ENCODE measurements at regions not wholly inside any gene's neighbourhood (a gene's known extent, or its start where the extent isn't known, plus 50 kb on each side); places are given as distances from the start of the nearest gene placed in this dataset.

- no peak overlapping the region for H3K4me3 ChIP-seq (ENCODE audit: insufficient read depth, low read depth, low read length)
- H3K27me3 ChIP-seq (ENCODE audit: control insufficient read depth, insufficient read depth, low read length, poor library complexity, severe bottlenecking) = no peaks in the 10 kb centered on the region
- H3K4me1 ChIP-seq (ENCODE audit: control insufficient read depth, insufficient read depth, low read length) = no peaks in the 10 kb centered on the region
- no peaks in the 10 kb centered on the region for H3K9me3 ChIP-seq (ENCODE audit: control insufficient read depth, low read length)
- no peaks in the 10 kb centered on the region for H3K36me3 ChIP-seq (ENCODE audit: control insufficient read depth, insufficient read depth, low read length)
- H3K27ac ChIP-seq (ENCODE audit: insufficient read depth, low read depth, low read length, poor library complexity, severe bottlenecking) = no peak overlapping the region
Observed at GRCh38 chr4:164446516-164446915, 307.4 kb upstream of the SMIM31 start.

GRCh38 chr4:164461901-164462300, 292.0 kb upstream of the SMIM31 start:
- Histone ChIP-seq H3K36me3 (ENCODE audit: control insufficient read depth, insufficient read depth, low read length) (no peaks in the 10 kb centered on the region), H3K27me3 (ENCODE audit: control insufficient read depth, insufficient read depth, low read length, poor library complexity, severe bottlenecking) (no peaks in the 10 kb centered on the region), H3K4me3 (ENCODE audit: insufficient read depth, low read depth, low read length) (no peak overlapping the region), H3K27ac (ENCODE audit: insufficient read depth, low read depth, low read length, poor library complexity, severe bottlenecking) (no peak overlapping the region), H3K4me1 (ENCODE audit: control insufficient read depth, insufficient read depth, low read length) (no peaks in the 10 kb centered on the region), H3K9me3 (ENCODE audit: control insufficient read depth, low read length) (no peaks in the 10 kb centered on the region)
- WGBS, 2 experiments = 83 to 88% methylated on average over 1 to 2 of the region's 2 CpGs

- Histone ChIP-seq H3K4me3 (ENCODE audit: insufficient read depth, low read depth, low read length) (no peak overlapping the region), H3K27ac (ENCODE audit: insufficient read depth, low read depth, low read length, poor library complexity, severe bottlenecking) (no peak overlapping the region), H3K36me3 (ENCODE audit: control insufficient read depth, insufficient read depth, low read length) (no peaks in the 10 kb centered on the region), H3K4me1 (ENCODE audit: control insufficient read depth, insufficient read depth, low read length) (no peaks in the 10 kb centered on the region), H3K9me3 (ENCODE audit: control insufficient read depth, low read length) (no peaks in the 10 kb centered on the region), H3K27me3 (ENCODE audit: control insufficient read depth, insufficient read depth, low read length, poor library complexity, severe bottlenecking) (no peaks in the 10 kb centered on the region)
Observed at GRCh38 chr4:164462471-164462870, 291.5 kb upstream of the SMIM31 start.

- no peak overlapping the region for H3K4me3 ChIP-seq (ENCODE audit: insufficient read depth, low read depth, low read length)
- H3K27me3 ChIP-seq (ENCODE audit: control insufficient read depth, insufficient read depth, low read length, poor library complexity, severe bottlenecking) = no peaks in the 10 kb centered on the region
- WGBS, 2 experiments = 75% methylated on average over 1 of the region's 1 CpG; no CpG with 5 or more reads in 1 of the 2 experiments
- no peaks in the 10 kb centered on the region for H3K36me3 ChIP-seq (ENCODE audit: control insufficient read depth, insufficient read depth, low read length)
- no peaks in the 10 kb centered on the region for H3K4me1 ChIP-seq (ENCODE audit: control insufficient read depth, insufficient read depth, low read length)
- H3K9me3 ChIP-seq (ENCODE audit: control insufficient read depth, low read length) = no peaks in the 10 kb centered on the region
- no peak overlapping the region for H3K27ac ChIP-seq (ENCODE audit: insufficient read depth, low read depth, low read length, poor library complexity, severe bottlenecking)
Observed at GRCh38 chr4:164464313-164464712, 289.6 kb upstream of the SMIM31 start.

- H3K4me1 ChIP-seq (ENCODE audit: control insufficient read depth, insufficient read depth, low read length) = no peaks in the 10 kb centered on the region
- 92 to 100% methylated on average over 2 to 3 of the region's 3 CpGs for WGBS, 2 experiments
- H3K27me3 ChIP-seq (ENCODE audit: control insufficient read depth, insufficient read depth, low read length, poor library complexity, severe bottlenecking) = no peaks in the 10 kb centered on the region
- no peak overlapping the region for H3K4me3 ChIP-seq (ENCODE audit: insufficient read depth, low read depth, low read length)
- no peak overlapping the region for H3K27ac ChIP-seq (ENCODE audit: insufficient read depth, low read depth, low read length, poor library complexity, severe bottlenecking)
- no peaks in the 10 kb centered on the region for H3K9me3 ChIP-seq (ENCODE audit: control insufficient read depth, low read length)
- no peaks in the 10 kb centered on the region for H3K36me3 ChIP-seq (ENCODE audit: control insufficient read depth, insufficient read depth, low read length)
Observed at GRCh38 chr4:164467493-164467892, 286.4 kb upstream of the SMIM31 start.

- 92 to 93% methylated on average over 4 of the region's 4 CpGs for WGBS, 2 experiments
- no peaks in the 10 kb centered on the region for H3K4me1 ChIP-seq (ENCODE audit: control insufficient read depth, insufficient read depth, low read length)
- no peaks in the 10 kb centered on the region for H3K36me3 ChIP-seq (ENCODE audit: control insufficient read depth, insufficient read depth, low read length)
- no peaks in the 10 kb centered on the region for H3K27me3 ChIP-seq (ENCODE audit: control insufficient read depth, insufficient read depth, low read length, poor library complexity, severe bottlenecking)
- H3K9me3 ChIP-seq (ENCODE audit: control insufficient read depth, low read length) = no peaks in the 10 kb centered on the region
- no peak overlapping the region for H3K27ac ChIP-seq (ENCODE audit: insufficient read depth, low read depth, low read length, poor library complexity, severe bottlenecking)
- no peak overlapping the region for H3K4me3 ChIP-seq (ENCODE audit: insufficient read depth, low read depth, low read length)
Observed at GRCh38 chr4:164481306-164482091, 272.4 kb upstream of the SMIM31 start.

GRCh38 chr4:164482092-164482404, 271.9 kb upstream of the SMIM31 start:
- Histone ChIP-seq H3K4me3 (ENCODE audit: insufficient read depth, low read depth, low read length) (no peak overlapping the region), H3K9me3 (ENCODE audit: control insufficient read depth, low read length) (no peaks in the 10 kb centered on the region), H3K4me1 (ENCODE audit: control insufficient read depth, insufficient read depth, low read length) (no peaks in the 10 kb centered on the region), H3K36me3 (ENCODE audit: control insufficient read depth, insufficient read depth, low read length) (no peaks in the 10 kb centered on the region), H3K27me3 (ENCODE audit: control insufficient read depth, insufficient read depth, low read length, poor library complexity, severe bottlenecking) (no peaks in the 10 kb centered on the region), H3K27ac (ENCODE audit: insufficient read depth, low read depth, low read length, poor library complexity, severe bottlenecking) (no peak overlapping the region)
- 73 to 81% methylated on average over 4 of the region's 4 CpGs for WGBS, 2 experiments

GRCh38 chr4:164482758-164483157, 271.2 kb upstream of the SMIM31 start:
- no peaks in the 10 kb centered on the region for H3K9me3 ChIP-seq (ENCODE audit: control insufficient read depth, low read length)
- H3K4me1 ChIP-seq (ENCODE audit: control insufficient read depth, insufficient read depth, low read length) = no peaks in the 10 kb centered on the region
- no peaks in the 10 kb centered on the region for H3K27me3 ChIP-seq (ENCODE audit: control insufficient read depth, insufficient read depth, low read length, poor library complexity, severe bottlenecking)
- H3K4me3 ChIP-seq (ENCODE audit: insufficient read depth, low read depth, low read length) = no peak overlapping the region
- H3K27ac ChIP-seq (ENCODE audit: insufficient read depth, low read depth, low read length, poor library complexity, severe bottlenecking) = no peak overlapping the region
- no peaks in the 10 kb centered on the region for H3K36me3 ChIP-seq (ENCODE audit: control insufficient read depth, insufficient read depth, low read length)

- Histone ChIP-seq H3K27me3 (ENCODE audit: control insufficient read depth, insufficient read depth, low read length, poor library complexity, severe bottlenecking) (no peaks in the 10 kb centered on the region), H3K27ac (ENCODE audit: insufficient read depth, low read depth, low read length, poor library complexity, severe bottlenecking) (no peak overlapping the region), H3K36me3 (ENCODE audit: control insufficient read depth, insufficient read depth, low read length) (no peaks in the 10 kb centered on the region), H3K4me1 (ENCODE audit: control insufficient read depth, insufficient read depth, low read length) (no peaks in the 10 kb centered on the region), H3K9me3 (ENCODE audit: control insufficient read depth, low read length) (no peaks in the 10 kb centered on the region), H3K4me3 (ENCODE audit: insufficient read depth, low read depth, low read length) (no peak overlapping the region)
- WGBS, 2 experiments = 92 to 94% methylated on average over 4 of the region's 5 CpGs
Observed at GRCh38 chr4:164483711-164484110, 270.2 kb upstream of the SMIM31 start.

GRCh38 chr4:164484551-164484950, 269.4 kb upstream of the SMIM31 start:
- Histone ChIP-seq H3K27ac (ENCODE audit: insufficient read depth, low read depth, low read length, poor library complexity, severe bottlenecking) (no peak overlapping the region), H3K4me3 (ENCODE audit: insufficient read depth, low read depth, low read length) (no peak overlapping the region), H3K27me3 (ENCODE audit: control insufficient read depth, insufficient read depth, low read length, poor library complexity, severe bottlenecking) (no peaks in the 10 kb centered on the region), H3K9me3 (ENCODE audit: control insufficient read depth, low read length) (no peaks in the 10 kb centered on the region), H3K4me1 (ENCODE audit: control insufficient read depth, insufficient read depth, low read length) (no peaks in the 10 kb centered on the region), H3K36me3 (ENCODE audit: control insufficient read depth, insufficient read depth, low read length) (no peaks in the 10 kb centered on the region)
- 78 to 100% methylated on average over 1 of the region's 1 CpG for WGBS, 2 experiments

GRCh38 chr4:164485136-164485535, 268.8 kb upstream of the SMIM31 start:
- Histone ChIP-seq H3K36me3 (ENCODE audit: control insufficient read depth, insufficient read depth, low read length) (no peaks in the 10 kb centered on the region), H3K4me1 (ENCODE audit: control insufficient read depth, insufficient read depth, low read length) (no peaks in the 10 kb centered on the region), H3K27ac (ENCODE audit: insufficient read depth, low read depth, low read length, poor library complexity, severe bottlenecking) (no peak overlapping the region), H3K27me3 (ENCODE audit: control insufficient read depth, insufficient read depth, low read length, poor library complexity, severe bottlenecking) (no peaks in the 10 kb centered on the region), H3K9me3 (ENCODE audit: control insufficient read depth, low read length) (no peaks in the 10 kb centered on the region), H3K4me3 (ENCODE audit: insufficient read depth, low read depth, low read length) (no peak overlapping the region)
- 86 to 100% methylated on average over 1 of the region's 1 CpG for WGBS, 2 experiments

Data from ectodermal cell (in vitro differentiated cells).